Nephron progenitor cell (in vitro differentiated cells): ENCODE measurements at regions not wholly inside any gene's neighbourhood (a gene's known extent, or its start where the extent isn't known, plus 50 kb on each side); places are given as distances from the start of the nearest gene placed in this dataset.

Experiments used
- DNase-seq: peaks from one replicate; pipeline ENCODE4 v3.0.0; 2021
- H3K27ac Mint-ChIP-seq: 2 replicates; pipeline ENCODE4 v1.8.0; 2021; ENCODE audit warnings: mild to moderate bottlenecking, moderate library complexity, mixed read lengths
- H3K27me3 Mint-ChIP-seq: 2 replicates; pipeline ENCODE4 v1.8.0; 2021; ENCODE audit warnings: mild to moderate bottlenecking, low read depth, mixed read lengths; ENCODE audit not compliant: poor library complexity
- H3K36me3 Mint-ChIP-seq: 2 replicates; pipeline ENCODE4 v1.8.0; 2021; ENCODE audit warnings: low read depth, mixed read lengths
- H3K4me1 Mint-ChIP-seq: 2 replicates; pipeline ENCODE4 v1.8.0; 2021; ENCODE audit warnings: mixed read lengths
- H3K4me3 Mint-ChIP-seq: 2 replicates; pipeline ENCODE4 v1.8.0; 2021; ENCODE audit warnings: mild to moderate bottlenecking, moderate library complexity, mixed read lengths
- H3K9me3 Mint-ChIP-seq: 2 replicates; pipeline ENCODE4 v1.8.0; 2021; ENCODE audit warnings: mild to moderate bottlenecking, moderate library complexity, mixed read lengths
- CTCF ChIP-seq: fragments of 200-600 bp; sonication (generic); IDR thresholded peaks from 2 replicates; pipeline ENCODE4 v1.5.0; 2021; ENCODE audit warnings: antibody characterized with exemption

DNA sequence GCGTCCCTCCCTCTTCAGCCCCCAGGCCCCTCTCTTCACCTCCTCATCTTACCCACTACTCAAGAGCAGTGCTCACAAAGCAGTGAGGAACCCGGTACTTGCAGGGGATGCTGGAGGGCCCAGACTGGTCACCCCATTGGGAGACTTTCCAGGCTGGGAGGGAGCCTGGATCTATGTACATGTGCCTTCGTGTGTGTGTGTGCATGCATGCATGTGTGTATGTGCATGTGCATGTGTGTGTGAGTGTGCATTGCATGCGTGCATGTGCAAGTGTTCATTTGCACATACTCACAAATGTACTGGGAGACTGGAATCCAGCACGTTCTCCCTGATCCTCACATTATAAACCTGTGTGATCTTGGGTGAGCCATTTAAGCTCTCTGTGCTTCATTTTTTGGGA is 696.0 kb upstream of the EEF2KMT start:
- Mint-ChIP-seq H3K27ac (no peak overlapping the region), H3K4me3 (no peak overlapping the region), H3K4me1 (no peaks in the 10 kb centered on the region), H3K27me3 (peaks cover 19% of the 10 kb centered on the region), H3K36me3 (no peaks in the 10 kb centered on the region), H3K9me3 (no peaks in the 10 kb centered on the region)
- TF ChIP-seq CTCF = no peak
- no peak for DNase-seq

DNA sequence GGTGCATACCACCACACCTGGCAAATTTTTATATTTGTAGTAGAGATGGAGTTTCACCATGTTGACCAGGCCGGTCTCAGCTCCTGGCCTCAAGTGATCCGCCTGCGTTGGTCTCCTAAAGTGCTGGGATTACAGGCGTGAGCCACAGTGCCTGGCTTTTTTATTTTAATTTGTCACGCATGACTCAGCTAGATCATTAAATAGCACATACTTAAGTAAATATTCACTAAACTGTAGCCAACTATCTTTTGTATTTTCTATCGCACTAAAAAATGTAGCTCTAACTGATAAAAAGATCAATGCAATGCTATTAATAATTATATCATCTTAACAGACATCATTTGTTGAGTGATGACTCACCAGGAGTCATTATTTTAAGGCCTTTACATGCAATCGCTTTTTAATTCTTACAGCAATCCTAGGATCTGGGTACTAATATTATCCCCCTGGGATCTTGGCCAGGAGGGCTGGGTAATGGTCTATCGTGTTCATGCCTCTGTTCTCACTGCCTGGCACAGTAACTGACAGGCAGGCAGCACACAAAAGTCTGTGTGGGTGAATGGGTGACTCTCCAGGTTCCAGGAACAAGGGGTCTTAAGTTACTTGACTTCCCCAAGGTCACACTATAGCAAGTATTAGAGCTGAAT is 693.5 kb upstream of the EEF2KMT start:
- H3K36me3 Mint-ChIP-seq = no peaks in the 10 kb centered on the region
- peaks cover 18% of the 10 kb centered on the region for H3K27me3 Mint-ChIP-seq
- no peaks in the 10 kb centered on the region for H3K9me3 Mint-ChIP-seq
- DNase-seq = no peak
- no peak overlapping the region for H3K27ac Mint-ChIP-seq
- H3K4me1 Mint-ChIP-seq = no peaks in the 10 kb centered on the region
- TF ChIP-seq CTCF = no peak
- H3K4me3 Mint-ChIP-seq = no peak overlapping the region

GRCh38 chr16:5790512-5790911 is 692.9 kb upstream of the EEF2KMT start:
- DNase-seq = no peak
- no peak for TF ChIP-seq CTCF
- Mint-ChIP-seq H3K36me3 (no peaks in the 10 kb centered on the region), H3K27me3 (peaks cover 18% of the 10 kb centered on the region), H3K4me1 (no peaks in the 10 kb centered on the region), H3K27ac (no peak overlapping the region), H3K4me3 (no peak overlapping the region), H3K9me3 (peaks cover 5% of the 10 kb centered on the region)

- no peaks in the 10 kb centered on the region for H3K4me1 Mint-ChIP-seq
- no peak for TF ChIP-seq CTCF
- no peak for DNase-seq
- no peak overlapping the region for H3K4me3 Mint-ChIP-seq
- peaks cover 5% of the 10 kb centered on the region for H3K9me3 Mint-ChIP-seq
- peaks cover 15% of the 10 kb centered on the region for H3K27me3 Mint-ChIP-seq
- no peak overlapping the region for H3K27ac Mint-ChIP-seq
- no peaks in the 10 kb centered on the region for H3K36me3 Mint-ChIP-seq
Observed at GRCh38 chr16:5789033-5789432, 691.4 kb upstream of the EEF2KMT start.

GRCh38 chr16:5781436-5781835 is 683.8 kb upstream of the EEF2KMT start:
- Mint-ChIP-seq H3K9me3 (peaks cover 10% of the 10 kb centered on the region), H3K36me3 (no peaks in the 10 kb centered on the region), H3K4me3 (no peak overlapping the region), H3K27me3 (peaks cover 3% of the 10 kb centered on the region), H3K4me1 (no peaks in the 10 kb centered on the region), H3K27ac (no peak overlapping the region)
- TF ChIP-seq CTCF = no peak
- DNase-seq = no peak

DNA sequence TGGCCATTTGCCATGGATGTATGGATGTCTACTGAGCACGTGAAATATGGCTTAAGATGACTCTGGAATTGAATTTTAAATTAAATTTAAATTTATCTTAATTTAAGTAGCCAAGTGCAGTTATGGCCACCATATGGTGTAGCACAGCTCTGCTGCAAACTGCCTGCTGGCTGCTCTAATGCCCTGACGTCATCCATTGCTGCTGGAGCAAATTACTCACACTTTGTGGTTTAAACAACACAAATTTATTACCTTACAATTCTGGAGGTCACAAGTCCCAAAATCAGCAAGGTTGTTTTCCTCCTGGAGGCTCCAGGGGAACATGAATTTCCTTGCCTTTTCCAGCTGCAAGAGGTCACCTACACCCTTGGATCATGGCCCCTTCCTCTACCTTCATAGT is 679.3 kb upstream of the EEF2KMT start:
- no peak for TF ChIP-seq CTCF
- Mint-ChIP-seq H3K27me3 (peaks cover 3% of the 10 kb centered on the region), H3K36me3 (no peaks in the 10 kb centered on the region), H3K27ac (no peak overlapping the region), H3K4me3 (no peak overlapping the region), H3K4me1 (no peaks in the 10 kb centered on the region), H3K9me3 (no peaks in the 10 kb centered on the region)
- no peak for DNase-seq
